NB4 (cell line): ENCODE measurements at regions not wholly inside any gene's neighbourhood (a gene's known extent, or its start where the extent isn't known, plus 50 kb on each side); places are given as distances from the start of the nearest gene placed in this dataset.

ENCODE experiments used
- POLR2A ChIP-seq: IDR thresholded peaks from 2 replicates; pipeline ENCODE4 v1.6.1; 2011; ENCODE audit warnings: mild to moderate bottlenecking; ENCODE audit not compliant: insufficient read length; ENCODE audit errors: extremely low read depth
- TF ChIP-seq, protein P1 (sequence below): IDR thresholded peaks from one replicate; pipeline ENCODE4 v1.5.1; 2012; ENCODE audit warnings: low read depth, low read length

DNA sequence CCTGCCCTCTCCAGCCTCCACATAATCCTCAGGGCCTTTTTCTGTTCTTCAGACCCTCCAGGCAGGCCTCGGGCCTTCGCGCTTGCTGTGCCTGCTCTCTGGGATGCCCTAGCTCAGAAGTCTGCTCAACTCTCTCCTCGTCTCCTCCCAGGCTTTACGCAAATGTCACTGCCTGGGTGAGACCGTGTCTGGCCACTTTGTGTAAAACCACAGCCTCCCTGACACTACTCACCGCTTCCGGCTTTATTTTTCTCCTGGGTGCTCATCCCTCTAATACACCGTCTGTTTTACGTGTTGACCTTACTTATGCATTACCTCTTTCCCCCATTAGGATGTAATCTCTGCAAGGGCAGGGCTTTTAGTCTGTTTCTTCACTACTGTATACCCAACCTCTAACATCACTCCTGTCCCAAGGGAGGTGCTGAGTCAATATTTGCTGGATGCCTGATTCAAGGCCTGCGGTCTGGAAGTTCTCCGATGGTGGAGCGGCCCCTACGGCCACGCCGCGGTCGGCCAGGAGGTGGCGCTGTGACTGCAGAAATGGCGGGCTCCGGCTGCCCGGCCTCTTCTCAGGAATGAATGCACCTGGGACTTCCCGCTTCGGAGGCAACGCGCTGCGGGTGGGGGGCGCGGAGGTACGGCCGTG lies 58.2 kb upstream of the THY1 start:
- TF ChIP-seq, protein P1, sequence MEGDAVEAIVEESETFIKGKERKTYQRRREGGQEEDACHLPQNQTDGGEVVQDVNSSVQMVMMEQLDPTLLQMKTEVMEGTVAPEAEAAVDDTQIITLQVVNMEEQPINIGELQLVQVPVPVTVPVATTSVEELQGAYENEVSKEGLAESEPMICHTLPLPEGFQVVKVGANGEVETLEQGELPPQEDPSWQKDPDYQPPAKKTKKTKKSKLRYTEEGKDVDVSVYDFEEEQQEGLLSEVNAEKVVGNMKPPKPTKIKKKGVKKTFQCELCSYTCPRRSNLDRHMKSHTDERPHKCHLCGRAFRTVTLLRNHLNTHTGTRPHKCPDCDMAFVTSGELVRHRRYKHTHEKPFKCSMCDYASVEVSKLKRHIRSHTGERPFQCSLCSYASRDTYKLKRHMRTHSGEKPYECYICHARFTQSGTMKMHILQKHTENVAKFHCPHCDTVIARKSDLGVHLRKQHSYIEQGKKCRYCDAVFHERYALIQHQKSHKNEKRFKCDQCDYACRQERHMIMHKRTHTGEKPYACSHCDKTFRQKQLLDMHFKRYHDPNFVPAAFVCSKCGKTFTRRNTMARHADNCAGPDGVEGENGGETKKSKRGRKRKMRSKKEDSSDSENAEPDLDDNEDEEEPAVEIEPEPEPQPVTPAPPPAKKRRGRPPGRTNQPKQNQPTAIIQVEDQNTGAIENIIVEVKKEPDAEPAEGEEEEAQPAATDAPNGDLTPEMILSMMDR: peak; percentile 95
- no peak for TF ChIP-seq POLR2A
